LNCaP clone FGC (cell line): ENCODE measurements at regions not wholly inside any gene's neighbourhood (a gene's known extent, or its start where the extent isn't known, plus 50 kb on each side); places are given as distances from the start of the nearest gene placed in this dataset.

ENCODE experiments used
- DNase-seq: peaks from one replicate; pipeline ENCODE4 v3.0.0-alpha.2; 2011; ENCODE audit warnings: low read depth
- H3K4me3 ChIP-seq: 2 replicates; pipeline ENCODE4 v1.5.1; 2011; ENCODE audit warnings: mild to moderate bottlenecking, low read depth, low read length, control low read depth
- CTCF ChIP-seq: IDR thresholded peaks from 2 replicates; pipeline ENCODE4 v1.5.1; 2012; ENCODE audit warnings: mild to moderate bottlenecking; ENCODE audit not compliant: control insufficient read depth, insufficient read depth; ENCODE audit errors: extremely low read depth

- no peak for TF ChIP-seq CTCF
- no peak overlapping the region for H3K4me3 ChIP-seq
- DNase-seq: no peak
These were observed 139.6 kb upstream of the SMIM31 start for GRCh38 chr4:164614329-164614728.

- no peak for TF ChIP-seq CTCF
- no peak for DNase-seq
- H3K4me3 ChIP-seq: no peak overlapping the region
These were observed 138.9 kb upstream of the SMIM31 start for GRCh38 chr4:164614999-164615398.

GRCh38 chr4:164615964-164616363 lies 138.0 kb upstream of the SMIM31 start:
- no peak for TF ChIP-seq CTCF
- DNase-seq: no peak

GRCh38 chr4:164616961-164617360 lies 137.0 kb upstream of the SMIM31 start:
- DNase-seq: no peak
- no peak for TF ChIP-seq CTCF

More at GRCh38 chr4:164615964-164616363, 138.0 kb upstream of the SMIM31 start:
- H3K4me3 ChIP-seq: no peak overlapping the region

GRCh38 chr4:164617426-164617825 lies 136.5 kb upstream of the SMIM31 start:
- no peak for DNase-seq
- no peak overlapping the region for H3K4me3 ChIP-seq
- no peak for TF ChIP-seq CTCF

More at GRCh38 chr4:164616961-164617360, 137.0 kb upstream of the SMIM31 start:
- no peak overlapping the region for H3K4me3 ChIP-seq

- DNase-seq: no peak
- TF ChIP-seq CTCF: no peak
- no peak overlapping the region for H3K4me3 ChIP-seq
These were observed 136.0 kb upstream of the SMIM31 start for GRCh38 chr4:164617911-164618310.

GRCh38 chr4:164621886-164622521 lies 131.9 kb upstream of the SMIM31 start:
- TF ChIP-seq CTCF: no peak
- DNase-seq: no peak
- H3K4me3 ChIP-seq: no peak overlapping the region
